Fibroblast of lung (primary cell): ENCODE measurements at regions not wholly inside any gene's neighbourhood (a gene's known extent, or its start where the extent isn't known, plus 50 kb on each side); places are given as distances from the start of the nearest gene placed in this dataset.

Source experiments
- DNase-seq, 2 donors: peaks; one replicate each; pipeline versions ENCODE4 v3.0.0 to v3.0.0-alpha.2; 2010; ENCODE audit warnings: low read depth in 2 of 2
- H2AFZ ChIP-seq: 2 replicates; pipeline ENCODE4 v1.5.1; 2012; ENCODE audit warnings: low read length, control low read depth, inconsistent platforms
- H3K27ac ChIP-seq: 2 replicates; pipeline ENCODE4 v1.5.1; 2011; ENCODE audit warnings: low read length, control low read depth; ENCODE audit not compliant: insufficient read depth
- H3K27me3 ChIP-seq: 2 replicates; pipeline ENCODE4 v1.5.1; 2011; ENCODE audit warnings: mild to moderate bottlenecking, low read length; ENCODE audit not compliant: control insufficient read depth, insufficient read depth
- H3K36me3 ChIP-seq: 2 replicates; pipeline ENCODE4 v1.5.1; 2011; ENCODE audit warnings: low read length; ENCODE audit not compliant: control insufficient read depth, insufficient read depth
- H3K4me1 ChIP-seq: 2 replicates; pipeline ENCODE4 v1.5.1; 2011; ENCODE audit warnings: low read length; ENCODE audit not compliant: control insufficient read depth, insufficient read depth; ENCODE audit errors: extremely low read depth
- H3K4me2 ChIP-seq: 2 replicates; pipeline ENCODE4 v1.5.1; 2011; ENCODE audit warnings: low read length, control low read depth; ENCODE audit not compliant: insufficient read depth; ENCODE audit errors: extremely low read depth
- H3K4me3 ChIP-seq, 4 experiments: fragments of 200-600 bp in 1 of 4; sonication (generic) in 1 of 4; replicated peaks in 1 of 4; 2 replicates each; pipeline ENCODE4 v1.5.1; 2011 to 2016; ENCODE audit warnings: low read length in 4 of 4, low read depth in 3 of 4, mild to moderate bottlenecking in 3 of 4, control low read depth in 2 of 4, inconsistent platforms in 1 of 4, mixed read lengths in 1 of 4; ENCODE audit not compliant: insufficient read depth in 1 of 4; ENCODE audit errors: control extremely low read depth in 1 of 4
- H3K79me2 ChIP-seq: 2 replicates; pipeline ENCODE4 v1.5.1; 2012; ENCODE audit warnings: mild to moderate bottlenecking, low read length, inconsistent platforms; ENCODE audit not compliant: control insufficient read depth, insufficient read depth
- H3K9ac ChIP-seq: 2 replicates; pipeline ENCODE4 v1.5.1; 2011; ENCODE audit warnings: mild to moderate bottlenecking, low read length, control low read depth; ENCODE audit not compliant: insufficient read depth
- H3K9me3 ChIP-seq: 2 replicates; pipeline ENCODE4 v1.5.1; 2012; ENCODE audit warnings: low read depth, low read length; ENCODE audit not compliant: control insufficient read depth, insufficient read depth
- H4K20me1 ChIP-seq: 2 replicates; pipeline ENCODE4 v1.5.1; 2011; ENCODE audit warnings: low read length; ENCODE audit not compliant: control insufficient read depth, insufficient read depth; ENCODE audit errors: extremely low read depth
- EZH2 ChIP-seq: IDR thresholded peaks from 2 replicates; pipeline ENCODE4 v1.5.1; 2012; ENCODE audit warnings: low read length, control low read depth, mild to moderate bottlenecking; ENCODE audit errors: missing control alignments
- TF ChIP-seq, protein P1 (sequence below), 2 donors: IDR thresholded peaks in 1 of 2; conservative IDR thresholded peaks in 1 of 2; 1 replicate in 1 of 2; 2 replicates in 1 of 2; pipeline ENCODE4 v1.5.1; 2011 to 2012; ENCODE audit warnings: low read length in 2 of 2, control low read depth in 1 of 2, inconsistent platforms in 1 of 2, low read depth in 1 of 2, mild to moderate bottlenecking in 1 of 2

DNA sequence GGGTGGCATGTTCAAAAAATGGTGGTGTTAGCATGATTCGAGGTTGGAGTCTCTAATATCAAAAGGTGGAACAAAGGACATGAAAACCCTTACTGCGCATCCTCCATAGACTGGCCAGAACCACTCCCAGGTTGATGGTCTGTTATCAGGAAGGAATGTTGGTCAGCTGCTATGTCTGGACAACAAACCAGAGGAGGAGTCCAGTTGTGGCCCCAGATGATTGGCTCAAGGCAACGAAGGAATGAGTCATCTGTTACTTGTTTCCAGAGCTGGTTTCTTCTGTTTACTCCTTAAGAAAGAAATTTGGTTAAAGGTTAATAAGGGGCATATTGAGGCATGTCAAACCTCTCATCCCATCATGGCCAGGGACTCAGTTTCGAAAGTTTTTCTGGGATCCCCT is 56.8 kb upstream of the GRIA4 start:
- Histone ChIP-seq H3K27ac (no peak overlapping the region), H3K4me1 (no peaks in the 10 kb centered on the region), H3K4me3 (no peak overlapping the region), H4K20me1 (no peaks in the 10 kb centered on the region), H3K9me3 (no peaks in the 10 kb centered on the region), H3K4me2 (no peak overlapping the region), H3K27me3 (no peaks in the 10 kb centered on the region), H3K9ac (no peak overlapping the region), H3K36me3 (no peaks in the 10 kb centered on the region), H3K79me2 (no peaks in the 10 kb centered on the region), H2AFZ (no peak overlapping the region)
- peak; percentile 17 to 21 for DNase-seq
- TF ChIP-seq, protein P1, sequence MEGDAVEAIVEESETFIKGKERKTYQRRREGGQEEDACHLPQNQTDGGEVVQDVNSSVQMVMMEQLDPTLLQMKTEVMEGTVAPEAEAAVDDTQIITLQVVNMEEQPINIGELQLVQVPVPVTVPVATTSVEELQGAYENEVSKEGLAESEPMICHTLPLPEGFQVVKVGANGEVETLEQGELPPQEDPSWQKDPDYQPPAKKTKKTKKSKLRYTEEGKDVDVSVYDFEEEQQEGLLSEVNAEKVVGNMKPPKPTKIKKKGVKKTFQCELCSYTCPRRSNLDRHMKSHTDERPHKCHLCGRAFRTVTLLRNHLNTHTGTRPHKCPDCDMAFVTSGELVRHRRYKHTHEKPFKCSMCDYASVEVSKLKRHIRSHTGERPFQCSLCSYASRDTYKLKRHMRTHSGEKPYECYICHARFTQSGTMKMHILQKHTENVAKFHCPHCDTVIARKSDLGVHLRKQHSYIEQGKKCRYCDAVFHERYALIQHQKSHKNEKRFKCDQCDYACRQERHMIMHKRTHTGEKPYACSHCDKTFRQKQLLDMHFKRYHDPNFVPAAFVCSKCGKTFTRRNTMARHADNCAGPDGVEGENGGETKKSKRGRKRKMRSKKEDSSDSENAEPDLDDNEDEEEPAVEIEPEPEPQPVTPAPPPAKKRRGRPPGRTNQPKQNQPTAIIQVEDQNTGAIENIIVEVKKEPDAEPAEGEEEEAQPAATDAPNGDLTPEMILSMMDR (conservative IDR thresholded peaks at IDR 0.05 in 1 of 2, IDR thresholded peaks at IDR 0.05 in 1 of 2; ENCODE audit: low read depth in 1 of 2, low read length in 2 of 2), result no peak
- no peak for TF ChIP-seq EZH2

DNA sequence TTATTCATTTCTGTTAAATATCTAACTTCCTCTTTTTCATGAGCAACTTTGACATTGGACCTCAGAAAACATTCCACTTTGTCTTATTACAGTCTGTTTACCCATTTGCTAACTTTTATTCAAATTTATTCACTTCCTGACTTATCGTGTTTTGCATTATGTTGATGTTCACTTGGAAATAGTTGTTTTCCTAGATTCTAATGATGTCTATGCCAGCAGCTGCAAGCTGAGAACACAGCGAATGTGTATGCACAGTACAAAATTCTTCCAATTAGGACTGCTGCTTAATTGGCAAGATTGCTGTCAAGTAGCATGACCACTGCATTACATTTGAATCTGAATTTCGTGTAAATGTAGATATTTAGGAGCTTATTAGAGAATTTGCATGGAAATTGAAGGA is 61.5 kb upstream of the GRIA4 start:
- Histone ChIP-seq H3K79me2 (no peaks in the 10 kb centered on the region), H3K36me3 (no peaks in the 10 kb centered on the region), H3K4me2 (no peak overlapping the region), H3K4me3 (no peak overlapping the region), H2AFZ (no peak overlapping the region), H3K9ac (no peak overlapping the region), H3K9me3 (no peaks in the 10 kb centered on the region), H4K20me1 (no peaks in the 10 kb centered on the region), H3K27ac (no peak overlapping the region), H3K27me3 (no peaks in the 10 kb centered on the region), H3K4me1 (no peaks in the 10 kb centered on the region)
- DNase-seq, result no peak
- no peak for TF ChIP-seq EZH2
- TF ChIP-seq, protein P1 (conservative IDR thresholded peaks at IDR 0.05 in 1 of 2, IDR thresholded peaks at IDR 0.05 in 1 of 2; ENCODE audit: low read depth in 1 of 2, low read length in 2 of 2), result no peak

DNA sequence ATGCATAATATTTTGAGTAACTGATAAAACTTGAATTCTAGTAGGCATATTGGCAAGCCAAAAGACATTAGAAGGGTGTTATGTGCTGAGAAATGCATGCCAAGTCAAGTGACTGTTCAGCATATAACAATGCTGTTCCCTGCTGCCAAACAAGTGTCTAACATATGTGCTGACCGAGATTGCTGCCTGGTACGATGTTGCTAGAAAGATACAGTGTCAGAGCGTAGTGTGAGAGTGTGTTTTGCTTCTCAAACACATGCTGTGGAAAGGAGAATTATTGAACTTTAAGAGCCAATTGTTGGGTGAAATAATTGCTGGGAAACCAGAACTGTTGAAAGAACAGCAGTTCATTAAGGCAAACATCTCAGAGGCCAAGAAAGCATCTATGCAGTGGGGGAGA is 71.3 kb upstream of the GRIA4 start:
- no peak overlapping the region for H3K9ac ChIP-seq
- H3K27ac ChIP-seq, result no peak overlapping the region
- no peak overlapping the region for H3K4me3 ChIP-seq
- TF ChIP-seq, protein P1 (conservative IDR thresholded peaks at IDR 0.05 in 1 of 2, IDR thresholded peaks at IDR 0.05 in 1 of 2; ENCODE audit: low read depth in 1 of 2, low read length in 2 of 2), result no peak
- TF ChIP-seq EZH2, result no peak
- DNase-seq, result peak in 1 of 2 donors; percentile 28
- H3K4me1 ChIP-seq, result no peaks in the 10 kb centered on the region
- no peaks in the 10 kb centered on the region for H4K20me1 ChIP-seq
- H3K9me3 ChIP-seq, result no peaks in the 10 kb centered on the region
- H3K4me2 ChIP-seq, result no peak overlapping the region
- H2AFZ ChIP-seq, result no peak overlapping the region
- no peaks in the 10 kb centered on the region for H3K36me3 ChIP-seq
- no peaks in the 10 kb centered on the region for H3K79me2 ChIP-seq
- no peaks in the 10 kb centered on the region for H3K27me3 ChIP-seq
